GM23248 (cell line): ENCODE measurements at regions not wholly inside any gene's neighbourhood (a gene's known extent, or its start where the extent isn't known, plus 50 kb on each side); places are given as distances from the start of the nearest gene placed in this dataset.

Experiments
- DNase-seq: peaks from one replicate; pipeline ENCODE4 v3.0.0-alpha.2; 2015
- H2AFZ ChIP-seq: fragments of 200-600 bp; sonication (generic); 2 replicates; pipeline ENCODE4 v1.6.1; 2016; ENCODE audit warnings: antibody characterized with exemption
- H3F3A ChIP-seq: fragments of 200-600 bp; sonication (generic); 2 replicates; pipeline ENCODE4 v1.6.1; 2016; ENCODE audit warnings: mild to moderate bottlenecking, antibody characterized with exemption, mixed run types; ENCODE audit not compliant: insufficient read depth
- H3K27ac ChIP-seq: fragments of 200-600 bp; sonication (generic); 2 replicates; pipeline ENCODE4 v1.5.1; 2016; ENCODE audit warnings: mild to moderate bottlenecking
- H3K27me3 ChIP-seq: fragments of 200-600 bp; sonication (generic); replicated peaks from 2 replicates; pipeline ENCODE4 v1.6.1; 2016; ENCODE audit warnings: mild to moderate bottlenecking; ENCODE audit not compliant: insufficient read depth
- H3K36me3 ChIP-seq: fragments of 200-600 bp; sonication (generic); 2 replicates; pipeline ENCODE4 v1.6.1; 2016; ENCODE audit warnings: low read depth, mild to moderate bottlenecking
- H3K4me1 ChIP-seq: fragments of 200-600 bp; sonication (generic); 2 replicates; pipeline ENCODE4 v1.6.1; 2016; ENCODE audit warnings: mild to moderate bottlenecking; ENCODE audit not compliant: insufficient read depth
- H3K4me2 ChIP-seq: fragments of 200-600 bp; sonication (generic); one replicate; pipeline ENCODE4 v1.6.1; 2016; ENCODE audit warnings: mild to moderate bottlenecking; ENCODE audit not compliant: unreplicated experiment
- H3K4me3 ChIP-seq: fragments of 200-600 bp; sonication (generic); 2 replicates; pipeline ENCODE4 v1.5.1; 2016; ENCODE audit warnings: mild to moderate bottlenecking
- H3K79me2 ChIP-seq: fragments of 200-600 bp; sonication (generic); 2 replicates; pipeline ENCODE4 v1.6.1; 2016; ENCODE audit warnings: mild to moderate bottlenecking; ENCODE audit not compliant: insufficient read depth
- H3K9ac ChIP-seq: fragments of 200-600 bp; sonication (generic); 2 replicates; pipeline ENCODE4 v1.6.1; 2016; ENCODE audit warnings: mild to moderate bottlenecking
- H3K9me2 ChIP-seq: fragments of 200-600 bp; sonication (generic); 2 replicates; pipeline ENCODE4 v1.6.1; 2016; ENCODE audit warnings: mixed run types, mild to moderate bottlenecking, moderate library complexity; ENCODE audit not compliant: insufficient read depth
- H3K9me3 ChIP-seq: fragments of 200-600 bp; sonication (generic); one replicate; pipeline ENCODE4 v1.6.1; 2017; ENCODE audit warnings: low read depth
- H4K20me1 ChIP-seq: fragments of 200-600 bp; sonication (generic); 2 replicates; pipeline ENCODE4 v1.6.0; 2016; ENCODE audit not compliant: insufficient read depth
- EZH2 ChIP-seq: fragments of 200-600 bp; sonication (generic); IDR thresholded peaks from 2 replicates; pipeline ENCODE4 v1.6.1; 2018; ENCODE audit warnings: antibody characterized with exemption, mild to moderate bottlenecking; ENCODE audit not compliant: insufficient read depth, poor library complexity, severe bottlenecking
- EZH2phosphoT487 ChIP-seq: fragments of 200-600 bp; sonication (generic); IDR thresholded peaks from 2 replicates; pipeline ENCODE4 v1.6.1; 2018; ENCODE audit warnings: antibody characterized with exemption, moderate library complexity, mild to moderate bottlenecking, low read depth; ENCODE audit not compliant: insufficient read depth
- WGBS, 2 experiments: methylation state at CpG; one replicate each; pipeline ENCODE4 v1.1.6; 2015 to 2017; ENCODE audit warnings: low lambda C conversion rate in 2 of 2, low coverage in 1 of 2; ENCODE audit errors: missing lambda C conversion rate in 2 of 2; 5-methylcytosine and 5-hydroxymethylcytosine counted together
- in situ Hi-C: fragments of 300-500 bp; cut with MboI; formaldehyde crosslinking; loops from 2 replicates; pipeline ENCODE4 v1.15.0; 2020

- Histone ChIP-seq H3K79me2 (no peaks in the 10 kb centered on the region), H4K20me1 (no peaks in the 10 kb centered on the region), H3K4me3 (no peak overlapping the region), H3F3A (no peaks in the 10 kb centered on the region), H3K36me3 (no peaks in the 10 kb centered on the region), H3K9me2 (no peaks in the 10 kb centered on the region), H3K27ac (no peak overlapping the region), H3K4me1 (no peaks in the 10 kb centered on the region), H3K9ac (no peak overlapping the region), H3K4me2 (no peak overlapping the region), H3K9me3 (no peaks in the 10 kb centered on the region), H2AFZ (no peak overlapping the region), H3K27me3 (no peaks in the 10 kb centered on the region)
- WGBS, 2 experiments: 35 to 44% methylated on average over 5 to 7 of the region's 7 CpGs
- in situ Hi-C loops: no loop called here
- no peak for DNase-seq
- no peak for TF ChIP-seq EZH2
- no peak for TF ChIP-seq EZH2phosphoT487
Measured at GRCh38 chrX:40418146-40418812, 162.5 kb upstream of the ATP6AP2 start.

GRCh38 chrX:40415675-40416074 is 165.1 kb upstream of the ATP6AP2 start:
- H3K27ac ChIP-seq: no peak overlapping the region
- H3K9ac ChIP-seq: no peak overlapping the region
- H3K9me3 ChIP-seq: no peaks in the 10 kb centered on the region
- in situ Hi-C loops: no loop called here
- TF ChIP-seq EZH2phosphoT487 (no peak), EZH2 (no peak)
- H3F3A ChIP-seq: no peaks in the 10 kb centered on the region
- H3K4me2 ChIP-seq: no peak overlapping the region
- H2AFZ ChIP-seq: no peak overlapping the region
- H3K4me3 ChIP-seq: no peak overlapping the region
- WGBS, 2 experiments: 47 to 60% methylated on average over 1 to 4 of the region's 4 CpGs
- no peaks in the 10 kb centered on the region for H3K27me3 ChIP-seq
- no peak for DNase-seq
- no peaks in the 10 kb centered on the region for H3K4me1 ChIP-seq
- no peaks in the 10 kb centered on the region for H4K20me1 ChIP-seq
- H3K36me3 ChIP-seq: no peaks in the 10 kb centered on the region
- H3K79me2 ChIP-seq: no peaks in the 10 kb centered on the region
- H3K9me2 ChIP-seq: no peaks in the 10 kb centered on the region

- in situ Hi-C loops: no loop called here
- Histone ChIP-seq H4K20me1 (no peaks in the 10 kb centered on the region), H3K36me3 (no peaks in the 10 kb centered on the region), H3K27me3 (no peaks in the 10 kb centered on the region), H3K4me3 (no peak overlapping the region), H3K9me2 (no peaks in the 10 kb centered on the region), H3K9me3 (no peaks in the 10 kb centered on the region), H3K4me2 (no peak overlapping the region), H2AFZ (no peak overlapping the region), H3K27ac (no peak overlapping the region), H3F3A (no peaks in the 10 kb centered on the region), H3K9ac (no peak overlapping the region), H3K79me2 (no peaks in the 10 kb centered on the region), H3K4me1 (no peaks in the 10 kb centered on the region)
- DNase-seq: no peak
- TF ChIP-seq EZH2 (no peak), EZH2phosphoT487 (no peak)
- 70 to 77% methylated on average over 2 of the region's 3 CpGs for WGBS, 2 experiments
Measured at GRCh38 chrX:40414335-40414734, 166.4 kb upstream of the ATP6AP2 start.

- Histone ChIP-seq H3K4me1 (no peaks in the 10 kb centered on the region), H3K4me3 (no peak overlapping the region), H4K20me1 (no peaks in the 10 kb centered on the region), H3K9me2 (no peaks in the 10 kb centered on the region), H3K27ac (no peak overlapping the region), H2AFZ (no peak overlapping the region), H3F3A (no peaks in the 10 kb centered on the region), H3K4me2 (no peak overlapping the region), H3K27me3 (no peaks in the 10 kb centered on the region), H3K79me2 (no peaks in the 10 kb centered on the region), H3K36me3 (no peaks in the 10 kb centered on the region), H3K9me3 (no peaks in the 10 kb centered on the region), H3K9ac (no peak overlapping the region)
- WGBS, 2 experiments: 53 to 64% methylated on average over 8 of the region's 8 CpGs
- TF ChIP-seq EZH2: no peak
- no peak for TF ChIP-seq EZH2phosphoT487
- no peak for DNase-seq
- in situ Hi-C loops: no loop called here
Measured at GRCh38 chrX:40411340-40412111, 169.2 kb upstream of the ATP6AP2 start.
